ENCODE measurements at regions not wholly inside any gene's neighbourhood (a gene's known extent, or its start where the extent isn't known, plus 50 kb on each side); places are given as distances from the start of the nearest gene placed in this dataset.

GRCh38 chr15:95610945-95611344, 719.6 kb upstream of the NR2F2 start:
- TF ChIP-seq CTCF (IDR thresholded peaks at IDR 0.05): no peak

- no peak for TF ChIP-seq CTCF (IDR thresholded peaks at IDR 0.05)
Measured at GRCh38 chr15:95615436-95615835, 715.1 kb upstream of the NR2F2 start.

GRCh38 chr15:95616306-95616705, 714.2 kb upstream of the NR2F2 start:
- no peak for TF ChIP-seq CTCF (IDR thresholded peaks at IDR 0.05)

GRCh38 chr15:95620934-95621579, 709.4 kb upstream of the NR2F2 start:
- TF ChIP-seq CTCF (IDR thresholded peaks at IDR 0.05): no peak

- TF ChIP-seq CTCF (IDR thresholded peaks at IDR 0.05): no peak
Measured at GRCh38 chr15:95622843-95623242, 707.7 kb upstream of the NR2F2 start.

GRCh38 chr15:95624100-95624499, 706.4 kb upstream of the NR2F2 start:
- TF ChIP-seq CTCF (IDR thresholded peaks at IDR 0.05): no peak

- no peak for TF ChIP-seq CTCF (IDR thresholded peaks at IDR 0.05)
Measured at GRCh38 chr15:95624616-95625361, 705.7 kb upstream of the NR2F2 start.
